ENCODE measurements at regions not wholly inside any gene's neighbourhood (a gene's known extent, or its start where the extent isn't known, plus 50 kb on each side); places are given as distances from the start of the nearest gene placed in this dataset.

DNA sequence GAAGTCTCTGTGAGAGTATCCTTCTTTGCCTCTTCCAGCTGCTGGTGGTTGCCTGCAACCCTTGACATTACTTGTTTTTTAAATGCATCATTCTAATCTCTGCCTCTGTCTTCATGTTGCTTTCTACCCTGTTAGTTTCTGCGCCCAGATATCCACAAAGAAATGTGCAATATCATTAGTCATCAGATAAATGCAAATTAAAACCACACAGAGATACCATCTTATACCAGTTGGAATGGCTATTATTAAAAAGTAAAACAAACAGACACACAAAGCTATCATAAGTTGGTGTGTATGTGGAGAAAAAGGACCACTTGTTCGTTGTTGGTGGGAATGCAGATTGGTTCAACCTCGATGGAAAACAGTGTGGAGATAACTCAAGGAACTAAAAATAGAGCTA is 517.4 kb downstream of the FAT4 start:
- Mint-ChIP-seq H3K27me3 (no peaks in the 10 kb centered on the region), H3K27ac (no peak overlapping the region), H3K9me3 (peaks cover 2% of the 10 kb centered on the region), H3K36me3 (ENCODE audit: low read depth) (no peaks in the 10 kb centered on the region), H3K4me3 (no peak overlapping the region), H3K4me1 (ENCODE audit: low read depth) (no peaks in the 10 kb centered on the region)
- ATAC-seq, result no peak
- CTCF ChIA-PET, result no interaction called here
- no peak for DNase-seq
- intact Hi-C loops (cut with micrococcal nuclease), result no loop called here
- POLR2A ChIA-PET, result no interaction called here
- TF ChIP-seq, protein P1, sequence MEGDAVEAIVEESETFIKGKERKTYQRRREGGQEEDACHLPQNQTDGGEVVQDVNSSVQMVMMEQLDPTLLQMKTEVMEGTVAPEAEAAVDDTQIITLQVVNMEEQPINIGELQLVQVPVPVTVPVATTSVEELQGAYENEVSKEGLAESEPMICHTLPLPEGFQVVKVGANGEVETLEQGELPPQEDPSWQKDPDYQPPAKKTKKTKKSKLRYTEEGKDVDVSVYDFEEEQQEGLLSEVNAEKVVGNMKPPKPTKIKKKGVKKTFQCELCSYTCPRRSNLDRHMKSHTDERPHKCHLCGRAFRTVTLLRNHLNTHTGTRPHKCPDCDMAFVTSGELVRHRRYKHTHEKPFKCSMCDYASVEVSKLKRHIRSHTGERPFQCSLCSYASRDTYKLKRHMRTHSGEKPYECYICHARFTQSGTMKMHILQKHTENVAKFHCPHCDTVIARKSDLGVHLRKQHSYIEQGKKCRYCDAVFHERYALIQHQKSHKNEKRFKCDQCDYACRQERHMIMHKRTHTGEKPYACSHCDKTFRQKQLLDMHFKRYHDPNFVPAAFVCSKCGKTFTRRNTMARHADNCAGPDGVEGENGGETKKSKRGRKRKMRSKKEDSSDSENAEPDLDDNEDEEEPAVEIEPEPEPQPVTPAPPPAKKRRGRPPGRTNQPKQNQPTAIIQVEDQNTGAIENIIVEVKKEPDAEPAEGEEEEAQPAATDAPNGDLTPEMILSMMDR (IDR thresholded peaks at IDR 0.05), result no peak

DNA sequence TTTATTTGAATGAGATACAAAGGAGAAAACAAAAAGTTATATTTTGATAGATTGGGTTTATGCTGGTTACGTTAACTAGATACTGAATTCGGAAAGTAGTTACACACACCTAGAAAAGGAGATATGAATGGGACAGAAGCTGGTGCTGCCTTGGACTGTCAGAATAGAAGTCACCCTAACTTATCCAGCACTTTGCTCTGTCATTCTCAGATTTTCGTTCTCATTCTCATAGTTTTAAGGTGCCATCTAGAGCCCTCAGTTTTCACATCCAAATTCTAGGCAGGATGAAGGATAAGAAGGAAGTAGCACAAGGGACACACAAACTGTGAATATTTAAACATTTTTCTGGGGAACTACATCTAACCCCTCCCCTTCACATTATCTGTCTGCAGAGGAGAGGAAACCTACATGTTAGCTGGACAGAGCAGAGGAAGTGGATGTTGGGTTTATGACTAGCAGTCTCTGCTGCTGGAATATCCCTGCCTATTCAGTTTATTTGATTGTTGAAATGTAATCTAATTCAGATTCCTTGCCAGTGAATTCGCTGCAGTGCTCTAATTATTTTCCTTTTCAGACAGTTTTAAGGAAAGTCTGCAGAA is 521.9 kb downstream of the FAT4 start:
- no peaks in the 10 kb centered on the region for H3K27me3 Mint-ChIP-seq
- peaks cover 2% of the 10 kb centered on the region for H3K9me3 Mint-ChIP-seq
- CTCF ChIA-PET, result no interaction called here
- H3K27ac Mint-ChIP-seq, result no peak overlapping the region
- H3K4me3 Mint-ChIP-seq, result no peak overlapping the region
- ATAC-seq (no peak), DNase-seq (no peak)
- H3K4me1 Mint-ChIP-seq (ENCODE audit: low read depth), result no peaks in the 10 kb centered on the region
- no peaks in the 10 kb centered on the region for H3K36me3 Mint-ChIP-seq (ENCODE audit: low read depth)
- POLR2A ChIA-PET, result no interaction called here
- TF ChIP-seq, protein P1 (IDR thresholded peaks at IDR 0.05), result no peak
- intact Hi-C loops (cut with micrococcal nuclease), result no loop called here

DNA sequence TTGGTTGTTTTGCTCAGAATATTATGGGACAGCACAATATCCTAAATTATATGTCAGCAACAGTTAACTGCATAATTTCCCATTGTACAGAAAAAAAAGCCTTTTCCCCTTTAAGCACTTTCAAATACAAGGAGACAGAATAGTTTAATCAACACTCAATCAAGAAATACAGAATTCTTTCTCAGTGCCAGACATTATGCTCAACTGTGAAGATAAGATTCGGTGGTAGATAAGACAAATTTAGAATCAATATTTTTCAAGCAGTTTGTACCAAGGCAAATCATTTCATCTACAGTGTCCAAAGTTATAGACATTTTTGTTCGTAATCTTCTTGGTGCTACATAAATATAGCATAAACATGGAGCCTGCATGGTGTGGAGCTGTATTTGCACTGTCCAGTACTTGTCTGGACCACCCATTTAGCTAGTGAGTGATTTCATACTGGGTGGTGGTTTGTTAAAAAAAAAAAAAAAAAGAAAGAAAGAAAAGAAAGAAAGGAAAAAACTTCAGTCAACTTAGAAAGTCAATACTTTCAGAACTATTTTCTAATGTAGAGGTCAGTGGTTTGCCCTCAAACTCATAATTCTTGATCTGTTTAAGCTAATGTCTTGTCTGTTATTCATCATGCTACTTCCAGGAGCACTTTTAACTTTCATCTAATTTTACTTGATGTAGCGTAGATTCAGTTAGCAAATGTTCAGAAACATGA is 522.9 kb downstream of the FAT4 start:
- Mint-ChIP-seq H3K27ac (no peak overlapping the region), H3K4me1 (ENCODE audit: low read depth) (no peaks in the 10 kb centered on the region), H3K27me3 (no peaks in the 10 kb centered on the region), H3K36me3 (ENCODE audit: low read depth) (no peaks in the 10 kb centered on the region), H3K9me3 (no peaks in the 10 kb centered on the region), H3K4me3 (no peak overlapping the region)
- TF ChIP-seq, protein P1 (IDR thresholded peaks at IDR 0.05), result no peak
- POLR2A ChIA-PET, result no interaction called here
- DNase-seq (no peak), ATAC-seq (no peak)
- CTCF ChIA-PET, result no interaction called here
- intact Hi-C loops (cut with micrococcal nuclease), result no loop called here

DNA sequence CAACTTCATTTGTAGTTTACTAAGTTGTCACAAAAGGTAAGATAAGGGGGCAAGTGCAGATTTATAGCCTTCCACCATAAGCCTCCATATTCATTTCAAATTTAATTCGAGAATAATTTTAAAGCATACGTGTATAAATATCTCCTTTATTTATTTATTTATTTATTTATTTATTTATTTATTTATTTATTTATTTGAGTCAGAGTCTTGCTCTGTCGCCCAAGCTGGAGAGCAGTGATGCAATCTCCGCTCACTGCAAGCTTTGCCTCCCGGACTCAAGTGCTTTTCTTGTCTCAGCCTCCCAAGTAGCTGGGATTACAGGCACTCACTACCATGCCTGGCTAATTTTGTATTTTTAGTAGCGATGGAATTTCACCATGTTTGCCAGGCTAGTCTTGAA is 523.4 kb downstream of the FAT4 start:
- ChIA-PET CTCF (no interaction called here), POLR2A (no interaction called here)
- ATAC-seq, result no peak
- Mint-ChIP-seq H3K4me1 (ENCODE audit: low read depth) (no peaks in the 10 kb centered on the region), H3K27me3 (no peaks in the 10 kb centered on the region), H3K27ac (no peak overlapping the region), H3K9me3 (no peaks in the 10 kb centered on the region), H3K4me3 (no peak overlapping the region), H3K36me3 (ENCODE audit: low read depth) (no peaks in the 10 kb centered on the region)
- intact Hi-C loops (cut with micrococcal nuclease), result no loop called here
- TF ChIP-seq, protein P1 (IDR thresholded peaks at IDR 0.05), result no peak
- DNase-seq, result no peak

DNA sequence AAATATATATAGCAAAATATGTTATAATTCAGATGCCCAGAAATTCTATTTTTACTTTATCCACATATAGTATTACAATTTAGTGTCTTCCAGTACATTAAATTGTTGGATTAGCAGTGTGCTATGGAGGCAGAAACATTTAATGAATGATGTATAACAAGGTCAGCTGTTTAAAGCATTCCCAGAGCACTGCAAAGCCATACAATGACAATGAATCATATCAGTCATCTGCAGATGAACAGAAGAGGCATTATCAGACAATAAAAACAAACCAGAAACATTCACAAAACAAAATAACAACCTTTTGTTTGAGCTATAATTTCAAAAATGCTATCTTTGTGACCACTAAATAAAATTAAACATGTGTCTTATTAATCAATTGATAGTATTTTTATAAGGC is 524.2 kb downstream of the FAT4 start:
- intact Hi-C loops (cut with micrococcal nuclease), result no loop called here
- Mint-ChIP-seq H3K9me3 (peaks cover under 1% of the 10 kb centered on the region), H3K27ac (no peak overlapping the region), H3K4me3 (no peak overlapping the region), H3K36me3 (ENCODE audit: low read depth) (no peaks in the 10 kb centered on the region), H3K4me1 (ENCODE audit: low read depth) (no peaks in the 10 kb centered on the region), H3K27me3 (no peaks in the 10 kb centered on the region)
- ATAC-seq, result no peak
- ChIA-PET CTCF (no interaction called here), POLR2A (no interaction called here)
- DNase-seq, result no peak
- TF ChIP-seq, protein P1 (IDR thresholded peaks at IDR 0.05), result no peak
